NCI-H1436 (cell line): ENCODE measurements at regions not wholly inside any gene's neighbourhood (a gene's known extent, or its start where the extent isn't known, plus 50 kb on each side); places are given as distances from the start of the nearest gene placed in this dataset.
A peak's percentile ranks its signal among the peaks of the same experiment; 100 is the strongest.

Experiments
- DNase-seq: peaks from one replicate; lab custom pipeline; 2025; lab: John Stamatoyannopoulos, UW

GRCh38 chr22:47629791-47630655, 867.6 kb downstream of the TBC1D22A start:
- DNase-seq, result no peak

DNA sequence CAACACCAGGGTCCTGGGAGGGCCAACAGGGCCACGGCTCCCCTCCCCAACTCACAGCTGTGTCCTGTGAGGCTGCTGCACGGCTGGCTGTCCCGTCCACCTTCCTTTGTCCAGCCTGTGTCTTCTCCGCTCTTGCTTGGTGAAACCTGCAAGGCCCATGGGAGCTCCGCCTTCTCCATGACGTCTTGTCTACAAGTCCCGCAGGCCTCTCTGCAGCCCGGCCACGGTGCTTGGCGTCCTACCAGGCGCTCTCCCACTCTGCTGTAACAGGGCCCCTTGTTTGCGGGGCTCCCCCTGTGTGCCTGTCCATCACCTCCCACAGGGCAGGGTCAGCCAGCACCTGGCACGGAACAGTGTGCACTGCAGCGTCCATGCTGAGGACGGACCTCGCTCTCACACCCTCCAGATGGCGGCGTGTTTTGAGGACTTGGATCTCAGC, 866.8 kb downstream of the TBC1D22A start:
- no peak for DNase-seq

GRCh38 chr22:47628477-47629272, 866.2 kb downstream of the TBC1D22A start:
- no peak for DNase-seq

- DNase-seq, result no peak
Observed at GRCh38 chr22:47627556-47628253, 865.3 kb downstream of the TBC1D22A start.

GRCh38 chr22:47626428-47627390, 864.3 kb downstream of the TBC1D22A start:
- DNase-seq, result no peak

DNA sequence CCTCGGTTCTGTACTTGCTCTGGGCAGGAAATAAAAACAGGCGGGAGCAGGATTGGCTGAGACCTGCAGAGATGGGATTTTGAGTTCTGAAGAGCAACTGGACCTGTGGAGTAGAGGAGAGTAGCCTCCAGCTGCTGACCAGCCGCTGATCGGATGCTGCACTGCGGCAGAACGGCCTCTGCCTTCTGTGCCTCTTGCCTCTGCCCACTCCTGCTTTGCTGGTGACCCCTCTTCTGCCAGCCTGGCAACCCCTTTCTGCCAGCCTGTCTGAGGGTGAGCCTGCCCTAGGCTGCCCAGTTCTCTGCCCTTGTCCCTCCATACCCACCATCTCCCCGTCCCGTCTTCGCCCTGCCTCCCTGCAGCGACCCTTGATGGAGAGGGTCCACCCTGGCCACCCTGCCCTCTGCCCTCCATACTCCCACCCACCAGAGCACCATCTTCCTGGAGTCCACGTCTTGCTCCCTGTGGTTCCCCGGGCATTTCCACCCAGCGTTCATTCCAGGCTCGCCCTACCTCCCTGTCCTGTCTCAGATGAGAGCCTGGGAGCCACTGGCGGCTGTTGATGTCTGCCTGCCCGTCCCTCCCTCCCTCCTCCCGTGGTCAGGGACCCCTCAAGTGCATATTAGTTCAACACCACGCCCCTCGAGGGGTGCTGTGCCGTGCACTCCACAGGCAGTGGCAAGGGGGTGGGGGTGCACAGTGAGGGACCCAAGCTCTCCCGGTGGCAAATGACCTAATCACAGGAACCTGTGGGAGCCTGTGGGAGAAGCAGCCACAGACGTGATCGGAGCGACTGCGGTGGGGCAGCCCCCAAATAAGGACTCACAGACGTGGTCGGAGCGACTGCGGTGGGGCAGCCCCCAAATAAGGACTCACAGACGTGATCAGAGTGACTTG, 863.3 kb downstream of the TBC1D22A start:
- no peak for DNase-seq

DNA sequence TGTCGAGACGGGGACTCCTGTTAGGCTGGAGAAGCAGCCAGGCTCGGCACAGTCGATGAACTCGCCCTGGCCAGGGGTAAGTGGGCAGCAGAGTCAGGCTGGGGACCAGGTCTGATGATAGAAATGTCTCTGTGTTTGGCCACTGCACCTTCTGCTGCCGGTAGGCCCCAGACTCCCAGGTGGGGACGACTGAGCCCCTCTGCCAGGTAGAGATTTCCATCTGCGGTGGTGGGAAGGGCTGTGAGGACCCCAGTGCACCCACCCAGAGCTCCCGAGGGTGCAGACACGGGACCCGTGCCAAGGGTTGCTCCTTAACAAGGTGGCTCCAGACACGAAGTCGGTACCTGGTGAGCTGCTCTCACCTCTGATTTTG, 862.5 kb downstream of the TBC1D22A start:
- no peak for DNase-seq

- no peak for DNase-seq
Observed at GRCh38 chr22:47624252-47625012, 862.0 kb downstream of the TBC1D22A start.

DNA sequence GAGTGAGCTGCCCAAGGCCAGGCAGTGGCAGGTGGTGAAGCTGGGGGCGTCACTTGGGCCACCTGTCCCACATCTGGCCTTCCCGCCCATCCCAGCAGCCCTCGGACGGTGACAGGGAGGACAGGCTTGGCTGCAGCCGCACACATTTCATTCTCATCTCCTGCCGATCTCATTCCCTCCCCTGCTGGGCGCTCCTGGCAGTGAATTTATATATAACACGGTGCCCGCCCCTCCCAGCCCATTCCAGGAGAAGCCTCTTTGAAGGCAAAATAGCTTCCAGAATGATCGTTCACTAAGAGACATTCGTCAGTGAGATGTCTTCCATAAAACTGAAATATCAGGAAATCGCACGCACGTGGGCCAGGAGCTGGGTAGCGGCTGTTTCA, 861.3 kb downstream of the TBC1D22A start:
- DNase-seq, result no peak

DNA sequence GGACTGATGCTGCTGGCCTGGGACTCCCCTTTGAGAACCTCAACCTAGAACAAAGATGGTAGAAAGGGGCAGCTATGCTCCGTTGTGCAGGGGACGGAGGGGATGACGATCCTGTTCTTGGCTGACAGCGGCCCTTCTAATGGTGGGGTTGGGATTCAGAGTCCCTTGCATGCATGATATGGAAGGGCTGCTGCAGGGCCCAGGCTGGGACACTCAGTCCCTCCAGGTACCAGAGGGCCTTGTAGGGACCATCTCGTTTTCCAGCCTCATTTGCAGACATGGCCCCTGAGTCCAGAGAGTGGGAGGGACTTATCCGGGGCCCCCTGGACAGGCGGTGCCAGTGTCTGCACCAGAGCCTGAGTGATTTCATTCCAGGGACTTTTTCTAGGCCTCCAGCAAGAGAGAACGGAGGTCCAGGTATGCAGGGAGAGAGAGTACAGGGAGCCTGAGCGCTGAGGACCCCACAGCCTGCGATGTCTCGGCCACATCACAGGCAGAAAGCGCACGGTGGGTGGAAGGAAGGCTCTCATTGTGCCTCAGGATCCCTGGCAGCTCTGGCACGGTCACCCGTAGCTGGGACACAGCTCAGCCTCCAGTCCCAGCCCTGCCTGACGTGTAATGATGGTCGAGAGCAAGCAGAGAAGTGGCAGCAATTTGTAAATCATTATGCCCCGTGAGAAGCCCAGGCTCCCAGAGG, 860.8 kb downstream of the TBC1D22A start:
- peak; percentile 12 for DNase-seq

DNA sequence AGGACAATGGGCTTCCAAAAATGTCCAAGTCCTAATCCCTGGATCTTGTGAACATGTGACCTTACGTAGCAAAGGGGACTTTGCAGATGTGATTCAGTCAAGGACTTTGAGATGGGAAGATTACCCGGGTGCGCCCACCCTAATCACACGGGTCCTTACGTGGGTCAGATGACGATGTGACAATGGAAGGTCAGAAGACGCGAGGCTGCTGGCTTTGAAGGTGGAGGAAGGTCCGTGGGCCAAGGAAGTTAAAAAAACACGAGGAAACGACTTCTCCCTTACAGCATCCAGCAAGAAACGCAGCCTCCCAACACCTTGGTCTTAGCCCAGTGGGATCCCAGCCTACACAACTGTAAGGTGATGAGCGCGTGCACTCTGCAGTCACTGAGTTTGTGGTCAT, 860.1 kb downstream of the TBC1D22A start:
- DNase-seq, result no peak

DNA sequence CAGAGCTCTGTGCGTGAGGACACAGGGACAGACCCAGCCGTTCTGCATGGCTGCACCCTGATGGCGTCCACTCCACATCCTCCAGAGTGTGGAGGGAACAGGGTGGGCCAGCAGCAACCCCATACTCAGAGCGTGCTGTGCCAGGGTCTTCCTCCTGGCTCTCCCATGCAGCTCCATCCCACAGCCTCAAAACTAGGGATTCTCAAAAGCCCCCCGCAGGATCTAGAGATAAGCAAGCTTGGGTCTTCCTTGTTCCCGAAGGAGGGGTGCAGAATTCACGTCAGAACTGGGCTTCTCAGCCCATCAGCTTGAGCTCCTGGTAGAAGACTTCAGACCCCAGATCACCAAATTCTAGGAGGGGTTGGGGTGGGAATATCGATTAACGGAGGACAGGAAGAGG, 858.8 kb downstream of the TBC1D22A start:
- DNase-seq, result no peak

DNA sequence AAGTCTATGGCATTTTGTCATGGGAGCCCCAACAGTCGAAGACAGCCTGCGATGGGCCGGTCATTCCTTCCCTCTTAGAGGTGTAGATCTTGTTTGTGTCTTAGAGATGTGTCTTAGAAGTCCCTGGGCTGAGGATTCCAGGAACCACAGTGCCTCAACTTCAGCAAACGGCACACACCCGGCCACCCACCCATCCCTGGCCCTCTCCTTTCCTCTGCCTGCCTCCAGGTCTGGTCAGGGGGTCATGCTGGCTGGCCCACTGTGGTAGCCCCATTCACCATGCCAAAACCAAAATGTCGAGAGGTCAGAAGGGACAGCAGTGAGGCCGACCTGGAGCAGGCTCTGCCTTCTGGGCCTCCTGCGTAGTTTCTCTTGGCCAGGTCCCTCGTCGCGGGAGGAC, 857.9 kb downstream of the TBC1D22A start:
- no peak for DNase-seq

DNA sequence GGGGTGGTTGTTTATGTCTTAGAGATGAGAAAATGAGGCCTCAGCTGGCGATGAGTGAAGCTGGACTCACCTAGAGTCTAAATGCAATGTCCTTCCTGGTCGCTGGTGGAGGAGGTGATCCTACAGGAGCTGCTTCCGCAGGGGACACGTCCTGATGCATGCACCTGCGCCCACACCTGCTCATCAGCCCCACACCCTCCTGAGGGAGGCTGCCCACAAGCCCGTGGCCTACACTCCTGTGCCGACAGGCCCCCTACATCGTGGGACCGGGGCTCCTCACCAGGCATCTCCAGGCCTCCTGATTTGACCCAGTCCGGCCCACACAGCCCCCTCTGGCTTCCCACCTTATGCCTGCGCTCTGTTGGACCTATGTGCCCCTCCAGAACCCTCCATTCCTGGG, 857.2 kb downstream of the TBC1D22A start:
- DNase-seq, result no peak

DNA sequence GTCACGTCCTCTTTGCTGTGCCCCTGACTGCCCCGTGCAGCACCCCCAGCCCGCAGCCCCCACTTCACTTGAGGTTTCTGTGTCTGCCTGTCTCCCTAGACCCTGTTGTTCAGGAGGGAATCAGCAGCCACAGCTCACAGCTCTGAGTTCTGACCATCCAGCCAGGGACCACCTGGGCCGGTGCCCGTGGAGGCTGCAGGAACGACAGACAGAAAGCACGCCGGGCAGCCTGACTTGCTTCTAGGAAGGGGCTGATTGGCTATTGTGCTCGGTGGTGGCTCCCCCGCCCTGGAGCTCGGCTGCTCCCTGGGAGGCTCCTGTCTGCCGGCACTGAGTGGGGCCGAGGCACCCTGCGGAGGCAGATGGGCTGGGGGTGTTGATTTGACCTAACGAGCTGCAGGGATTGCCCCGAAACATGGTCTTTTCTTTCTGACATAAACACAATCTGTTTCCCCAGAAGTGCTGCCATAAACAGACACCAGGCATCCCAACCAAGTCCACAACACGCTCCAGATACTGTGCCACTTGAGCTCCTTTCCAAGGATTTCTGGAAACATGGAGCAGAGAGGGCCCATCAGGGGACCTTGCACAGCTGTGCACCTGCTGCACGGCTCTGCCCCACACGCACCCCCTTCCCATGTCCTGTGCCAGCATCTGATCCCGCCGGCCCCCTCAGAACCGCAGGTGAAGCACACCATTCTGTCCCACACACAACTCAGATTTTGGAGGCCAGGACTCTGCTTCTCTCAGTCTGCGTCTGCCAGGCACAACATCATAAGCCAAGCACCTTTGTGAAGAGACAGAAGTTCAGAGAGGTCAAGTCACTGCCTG, 855.9 kb downstream of the TBC1D22A start:
- no peak for DNase-seq

- DNase-seq, result no peak
Observed at GRCh38 chr22:47617186-47617585, 854.7 kb downstream of the TBC1D22A start.

GRCh38 chr22:47616396-47617020, 854.1 kb downstream of the TBC1D22A start:
- DNase-seq, result no peak

GRCh38 chr22:47615051-47615450, 852.6 kb downstream of the TBC1D22A start:
- no peak for DNase-seq
